Heart left ventricle (tissue), 16 donors: ENCODE measurements at regions not wholly inside any gene's neighbourhood (a gene's known extent, or its start where the extent isn't known, plus 50 kb on each side); places are given as distances from the start of the nearest gene placed in this dataset.
"Not testable (repeated sequence)": the region's sequence is repeated elsewhere in the genome, so short reads cannot be mapped to it uniquely, and the experiment has no call there.

Source experiments
- ATAC-seq, 4 donors: fragments of 200-7000 bp; cut with Tn5 transposase; one replicate each; pipeline ENCODE4 v1.9.1; 2020 to 2022; ENCODE audit warnings: moderate library complexity in 4 of 4, mild to moderate bottlenecking in 3 of 4, moderate number of reproducible peaks in 1 of 4
- DNase-seq, 5 donors: peaks; one replicate each; pipeline ENCODE4 v3.0.0-alpha.2; 2020
- H3K27ac ChIP-seq, 12 donors: fragments of 200-600 bp; sonication (generic) in 4 of 12; one replicate each; pipeline versions ENCODE4 v1.5.0 to v1.8.0; 2016 to 2022; ENCODE audit warnings: mild to moderate bottlenecking in 2 of 12
- H3K27me3 ChIP-seq, 9 donors: fragments of 200-600 bp; sonication (generic) in 2 of 9; one replicate each; pipeline versions ENCODE4 v1.5.1 to v1.8.0; 2016 to 2022; ENCODE audit warnings: mild to moderate bottlenecking in 3 of 9
- H3K36me3 ChIP-seq, 9 donors: fragments of 200-600 bp; sonication (generic) in 2 of 9; one replicate each; pipeline versions ENCODE4 v1.5.0 to v1.8.0; 2018 to 2022; ENCODE audit warnings: mild to moderate bottlenecking in 2 of 9
- H3K4me1 ChIP-seq, 12 donors: fragments of 200-600 bp; sonication (generic) in 4 of 12; one replicate each; pipeline versions ENCODE4 v1.5.0 to v1.8.0; 2016 to 2022; ENCODE audit warnings: mild to moderate bottlenecking in 3 of 12
- H3K4me3 ChIP-seq, 12 donors: fragments of 200-600 bp; sonication (generic) in 4 of 12; one replicate each; pipeline versions ENCODE4 v1.5.0 to v1.8.0; 2017 to 2022; ENCODE audit warnings: mild to moderate bottlenecking in 9 of 12, moderate library complexity in 4 of 12
- H3K9me3 ChIP-seq, 12 donors: fragments of 200-600 bp; sonication (generic) in 4 of 12; one replicate each; pipeline versions ENCODE4 v1.5.0 to v1.8.0; 2016 to 2022; ENCODE audit warnings: mild to moderate bottlenecking in 1 of 12
- POLR2A ChIP-seq, 2 donors: fragments of 450-650 bp; IDR thresholded peaks; one replicate each; pipeline ENCODE4 v1.6.1; 2017; ENCODE audit warnings: antibody characterized with exemption in 2 of 2, mild to moderate bottlenecking in 2 of 2, moderate library complexity in 2 of 2
- WGBS, 4 donors: extraction: QIAGEN DNeasy Blood & Tissue Kit in 2 of 4; methylation state at CpG; one replicate each; pipeline versions ENCODE4 v1.1.5 to v1.1.7; 2013 to 2018; 5-methylcytosine and 5-hydroxymethylcytosine counted together
- intact Hi-C, 10 donors: fragments of 100-400 bp; cut with DNase I; formaldehyde crosslinking; loops; one replicate each; pipeline versions ENCODE4 v1.11.1 to v1.14.2; 2022
- TF ChIP-seq, protein P1 (sequence below), 12 donors: fragments of 200-600 bp; sonication (generic) in 4 of 12; IDR thresholded peaks; one replicate each; pipeline versions ENCODE4 v1.5.0 to v1.8.0; 2018 to 2022; ENCODE audit warnings: antibody characterized with exemption in 12 of 12, mild to moderate bottlenecking in 5 of 12
- donor health status: ischemic (EF 13 %, LVEDD 7.1; RV severe dilation, severe dysfunction).
- donor health status: healthy with polysubstance abuse.
- donor health status: DM: no; HTN: yes; CAD: no.
- donor health status: DM: no; HTN: no; CAD: no.
- donor health status: ischemic (EF 25% LVEDD 6.9; RV normal size, moderate dysfunction).
- donor health status: ischemic (EF 25% LVEDD 5.7; RV mildly dilated, moderate dysfunction).
- donor health status: healthy.
- donor health status: DM: yes; HTN: yes; CAD: no.
- donor health status: ischemic (EF 35%, LVEDD 5.7; RV mildly dilated, moderate dysfunction).
- donor health status: nonischemic (EF 11% LVEDD 7.7; RV severe dilation, severe dysfunction).
- donor health status: DM: yes; HTN: yes; CAD: no.
- donor health status: PGD.
- donor health status: ischemic (EF 29% LVEDD 5.4; RV normal size, mild dysfunction).
- donor health status: nonischemic (EF 23%, LVEDD 6.1; RV moderate dilation, normal function).

DNA sequence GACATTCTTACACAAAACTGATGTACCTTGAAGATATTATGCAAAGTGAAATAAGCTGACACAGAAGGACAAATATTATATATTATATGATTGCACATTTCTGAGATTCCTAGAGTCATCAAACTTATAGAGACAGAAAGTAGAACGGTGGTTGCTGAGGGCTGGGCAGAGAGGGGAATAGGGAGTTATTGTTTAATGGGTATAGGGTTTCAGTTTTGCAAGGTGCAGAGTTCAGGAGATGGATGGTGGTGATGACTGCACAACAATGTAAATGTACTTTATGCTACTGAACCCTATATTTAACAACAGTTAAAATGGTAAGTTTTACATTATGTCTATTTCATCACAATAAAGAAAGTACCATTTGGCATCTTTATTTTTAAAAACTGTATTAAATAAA lies 315.8 kb upstream of the POU5F2 start:
- intact Hi-C loops: no loop called here
- no peaks in the 10 kb centered on the region for H3K27me3 ChIP-seq
- no peak for DNase-seq
- H3K27ac ChIP-seq: no peak overlapping the region
- peaks cover 0 to 7% (median 5%) of the 10 kb centered on the region in 9 donors for H3K36me3 ChIP-seq
- no peak overlapping the region for H3K4me3 ChIP-seq
- no peak for ATAC-seq
- TF ChIP-seq, protein P1, sequence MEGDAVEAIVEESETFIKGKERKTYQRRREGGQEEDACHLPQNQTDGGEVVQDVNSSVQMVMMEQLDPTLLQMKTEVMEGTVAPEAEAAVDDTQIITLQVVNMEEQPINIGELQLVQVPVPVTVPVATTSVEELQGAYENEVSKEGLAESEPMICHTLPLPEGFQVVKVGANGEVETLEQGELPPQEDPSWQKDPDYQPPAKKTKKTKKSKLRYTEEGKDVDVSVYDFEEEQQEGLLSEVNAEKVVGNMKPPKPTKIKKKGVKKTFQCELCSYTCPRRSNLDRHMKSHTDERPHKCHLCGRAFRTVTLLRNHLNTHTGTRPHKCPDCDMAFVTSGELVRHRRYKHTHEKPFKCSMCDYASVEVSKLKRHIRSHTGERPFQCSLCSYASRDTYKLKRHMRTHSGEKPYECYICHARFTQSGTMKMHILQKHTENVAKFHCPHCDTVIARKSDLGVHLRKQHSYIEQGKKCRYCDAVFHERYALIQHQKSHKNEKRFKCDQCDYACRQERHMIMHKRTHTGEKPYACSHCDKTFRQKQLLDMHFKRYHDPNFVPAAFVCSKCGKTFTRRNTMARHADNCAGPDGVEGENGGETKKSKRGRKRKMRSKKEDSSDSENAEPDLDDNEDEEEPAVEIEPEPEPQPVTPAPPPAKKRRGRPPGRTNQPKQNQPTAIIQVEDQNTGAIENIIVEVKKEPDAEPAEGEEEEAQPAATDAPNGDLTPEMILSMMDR (IDR thresholded peaks at IDR 0.05): no peak
- no peak for TF ChIP-seq POLR2A (IDR thresholded peaks at IDR 0.05)
- H3K9me3 ChIP-seq: no peaks in the 10 kb centered on the region
- peaks cover 0 to 4% (median 0%) of the 10 kb centered on the region in 12 donors for H3K4me1 ChIP-seq
- 86 to 92% (median 87%) methylated on average over 1 of the region's 1 CpG for WGBS, 4 donors

DNA sequence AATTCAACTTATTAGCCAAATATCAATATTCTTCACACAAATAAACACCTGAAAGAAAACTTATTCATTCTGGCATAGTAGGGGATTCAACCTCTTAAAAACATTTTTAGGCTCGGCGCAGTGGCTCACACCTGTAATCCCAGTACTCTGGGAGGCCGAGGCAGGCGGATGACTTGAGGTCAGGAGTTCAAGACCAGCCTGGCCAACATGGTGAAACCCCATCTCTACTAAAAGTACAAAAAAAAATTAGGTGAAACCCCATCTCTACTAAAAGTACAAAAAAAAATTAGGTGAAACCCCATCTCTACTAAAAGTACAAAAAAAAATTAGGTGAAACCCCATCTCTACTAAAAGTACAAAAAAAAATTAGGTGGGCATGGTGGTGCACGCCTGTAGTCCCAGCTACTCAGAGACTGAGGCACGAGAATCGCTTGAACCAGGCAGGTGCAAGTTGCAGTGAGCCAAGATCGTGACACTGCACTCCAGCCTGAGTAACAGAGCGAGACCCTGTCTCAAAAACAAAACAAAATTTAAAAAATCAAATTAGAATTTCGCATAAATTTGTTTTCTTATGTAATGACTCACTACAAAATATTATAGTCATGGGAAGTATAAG lies 308.0 kb upstream of the POU5F2 start:
- H3K27me3 ChIP-seq, H3K4me3 ChIP-seq, H3K27ac ChIP-seq, H3K4me1 ChIP-seq, DNase-seq, ATAC-seq, H3K9me3 ChIP-seq, intact Hi-C loops: not testable (repeated sequence)
- peaks cover 0 to 34% (median 19%) of the 10 kb centered on the region in 9 donors for H3K36me3 ChIP-seq
- WGBS, 4 donors: 94 to 98% (median 97%) methylated on average over 10 of the region's 10 CpGs

DNA sequence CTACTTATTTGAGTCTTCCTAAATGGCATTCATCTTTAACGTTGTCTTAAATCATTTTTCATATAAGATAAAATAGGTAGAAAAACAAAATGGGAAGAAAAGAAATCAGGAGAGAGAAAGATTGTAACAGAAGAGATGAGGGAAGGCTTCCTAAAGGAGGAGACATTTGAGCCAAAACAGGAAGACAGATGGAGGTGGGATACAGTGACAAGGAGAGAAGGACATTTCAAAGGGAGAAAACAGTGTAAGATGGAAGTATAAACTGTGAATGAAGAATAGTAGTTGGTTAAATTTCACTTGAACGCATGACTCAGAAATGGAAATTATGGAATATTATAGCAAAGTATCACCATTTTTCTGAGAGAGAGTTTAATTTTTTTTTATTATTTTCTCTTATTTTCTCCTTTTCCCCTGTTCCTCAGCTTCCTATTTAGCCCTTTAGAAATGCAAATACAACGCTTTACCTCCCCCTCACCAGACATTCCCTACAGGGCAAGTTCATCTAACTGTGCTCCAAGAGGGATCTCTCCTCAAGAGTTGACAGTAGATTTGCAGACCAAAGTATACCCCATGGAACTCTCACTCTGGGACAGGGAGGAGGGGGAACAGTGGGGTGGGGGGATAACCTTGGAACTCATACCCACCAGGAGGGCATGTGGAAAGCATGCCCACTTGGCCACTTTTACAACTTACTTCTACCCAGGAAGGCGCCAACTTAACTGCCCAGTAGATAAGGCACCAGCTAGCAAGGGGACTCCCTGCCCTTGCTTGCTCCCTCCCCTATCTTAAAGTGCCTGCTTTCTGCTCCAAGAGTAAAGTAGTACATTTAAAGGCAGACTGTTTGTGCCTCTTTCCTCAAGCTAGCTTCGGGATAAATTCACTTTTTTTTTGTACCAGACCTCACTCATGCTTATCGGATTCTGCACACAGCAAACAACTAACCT lies 304.7 kb upstream of the POU5F2 start:
- peaks cover 0 to 29% (median 9%) of the 10 kb centered on the region in 9 donors for H3K36me3 ChIP-seq
- 81 to 90% (median 88%) methylated on average over 6 of the region's 6 CpGs for WGBS, 4 donors

DNA sequence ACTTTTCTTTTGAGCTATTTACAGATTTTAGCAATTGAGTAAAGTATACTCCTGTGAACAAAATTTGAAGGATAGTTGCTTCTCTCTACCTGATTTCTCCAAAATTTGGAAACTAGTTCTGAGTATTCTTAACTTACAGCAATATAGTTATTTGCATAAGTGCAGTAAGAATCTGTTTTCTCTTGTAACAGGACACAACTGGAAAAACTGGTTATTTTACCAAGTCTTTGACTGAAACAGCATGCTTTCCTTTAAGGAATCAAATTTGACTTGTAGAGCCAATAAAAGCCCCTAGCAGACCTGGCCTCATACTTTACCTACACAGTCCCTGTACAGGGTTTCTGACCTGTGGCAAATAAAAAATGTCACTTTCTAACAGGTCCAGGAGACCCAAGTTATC lies 301.9 kb upstream of the POU5F2 start:
- Histone ChIP-seq H3K4me1 (no peaks in the 10 kb centered on the region), H3K36me3 (peaks cover 0 to 11% (median 3%) of the 10 kb centered on the region in 9 donors), H3K4me3 (no peak overlapping the region), H3K27ac (no peak overlapping the region), H3K27me3 (no peaks in the 10 kb centered on the region), H3K9me3 (no peaks in the 10 kb centered on the region)
- no peak for DNase-seq
- TF ChIP-seq POLR2A (IDR thresholded peaks at IDR 0.05): no peak
- TF ChIP-seq, protein P1 (IDR thresholded peaks at IDR 0.05): no peak
- intact Hi-C loops: no loop called here
- ATAC-seq: no peak

More for the DNA sequence above, 304.7 kb upstream of the POU5F2 start:
- H3K9me3 ChIP-seq: no peaks in the 10 kb centered on the region
- no peaks in the 10 kb centered on the region for H3K27me3 ChIP-seq
- no peak for DNase-seq
- H3K4me1 ChIP-seq: no peaks in the 10 kb centered on the region
- no peak for ATAC-seq
- TF ChIP-seq, protein P1 (IDR thresholded peaks at IDR 0.05): no peak
- TF ChIP-seq POLR2A (IDR thresholded peaks at IDR 0.05): no peak
- H3K27ac ChIP-seq: no peak overlapping the region
- no peak overlapping the region for H3K4me3 ChIP-seq
- intact Hi-C loops: no loop called here
